Spleen (tissue), 11 donors: ENCODE measurements at regions not wholly inside any gene's neighbourhood (a gene's known extent, or its start where the extent isn't known, plus 50 kb on each side); places are given as distances from the start of the nearest gene placed in this dataset.

ENCODE experiments used
- DNase-seq: peaks from one replicate; pipeline ENCODE4 v3.0.0-alpha.2; 2020
- H3K27ac ChIP-seq, 8 donors: fragments of 200-600 bp; sonication (generic) in 7 of 8; 1 replicate in 4 of 8; 2 replicates in 4 of 8; pipeline versions ENCODE4 v1.5.0 to v1.8.0; 2016 to 2021; ENCODE audit warnings: inconsistent platforms in 4 of 8, mild to moderate bottlenecking in 4 of 8, moderate library complexity in 1 of 8
- H3K27me3 ChIP-seq, 7 donors: fragments of 200-600 bp; sonication (generic) in 6 of 7; replicated peaks in 1 of 7; 1 replicate in 4 of 7; 2 replicates in 3 of 7; pipeline versions ENCODE4 v1.5.0 to v1.8.0; 2016 to 2021; ENCODE audit warnings: inconsistent platforms in 3 of 7, mild to moderate bottlenecking in 1 of 7
- H3K36me3 ChIP-seq, 6 donors: fragments of 200-600 bp; sonication (generic) in 5 of 6; 1 replicate in 4 of 6; 2 replicates in 2 of 6; pipeline versions ENCODE4 v1.5.0 to v1.8.0; 2016 to 2021; ENCODE audit warnings: inconsistent platforms in 2 of 6
- H3K4me1 ChIP-seq, 6 donors: fragments of 200-600 bp; sonication (generic) in 5 of 6; 1 replicate in 3 of 6; 2 replicates in 3 of 6; pipeline versions ENCODE4 v1.5.0 to v1.8.0; 2016 to 2021; ENCODE audit warnings: inconsistent platforms in 3 of 6
- H3K4me3 ChIP-seq, 8 donors: fragments of 200-600 bp; sonication (generic) in 7 of 8; 1 replicate in 4 of 8; 2 replicates in 4 of 8; pipeline versions ENCODE4 v1.5.0 to v1.8.0; 2016 to 2021; ENCODE audit warnings: inconsistent platforms in 4 of 8, mild to moderate bottlenecking in 4 of 8, moderate library complexity in 2 of 8
- H3K9me3 ChIP-seq, 8 donors: fragments of 200-600 bp; sonication (generic) in 7 of 8; 1 replicate in 4 of 8; 2 replicates in 4 of 8; pipeline versions ENCODE4 v1.5.0 to v1.8.0; 2016 to 2021; ENCODE audit warnings: inconsistent platforms in 4 of 8
- CTCF ChIP-seq, 11 experiments: fragments of 200-600 bp in 7 of 11; fragments of 450-650 bp in 4 of 11; sonication (generic) in 4 of 11; IDR thresholded peaks in 8 of 11; conservative IDR thresholded peaks in 3 of 11; 1 replicate in 7 of 11; 2 replicates in 4 of 11; pipeline versions ENCODE4 v1.4.0 to v1.8.0; 2016 to 2021; ENCODE audit warnings: antibody characterized with exemption in 11 of 11, inconsistent platforms in 4 of 11, mild to moderate bottlenecking in 1 of 11
- POLR2A ChIP-seq, 3 donors: fragments of 450-650 bp; IDR thresholded peaks; one replicate each; pipeline ENCODE4 v1.5.1; 2017; ENCODE audit warnings: antibody characterized with exemption in 3 of 3, mild to moderate bottlenecking in 1 of 3
- POLR2AphosphoS5 ChIP-seq, 3 donors: sonication (generic); formaldehyde crosslinking; IDR thresholded peaks; one replicate each; pipeline ENCODE4 v1.5.1; 2017; ENCODE audit warnings: antibody characterized with exemption in 3 of 3
- WGBS, 5 donors: extraction: QIAGEN DNeasy Blood & Tissue Kit in 3 of 5; methylation state at CpG; one replicate each; pipeline versions ENCODE4 v1.1.5 to v1.1.7; 2013 to 2018; 5-methylcytosine and 5-hydroxymethylcytosine counted together
- intact Hi-C: fragments of 100-400 bp; cut with DNase I; formaldehyde crosslinking; loops from one replicate; pipeline ENCODE4 v1.15.0; 2023; ENCODE audit warnings: low total_unique reads
- donor health status: healthy with polysubstance abuse.
- donor health status: DM: no; HTN: no; CAD: no; lungs with moderate emphysema.
- donor health status: DM: no; HTN: no; CAD: no.
- donor health status: Bipolar disorder and iron deficiency.
- donor health status: healthy.
- donor health status: DM: no; HTN: no; CAD: no.
- donor health status: DM: yes; HTN: yes; CAD: no.

GRCh38 chr10:28215930-28216329 lies 86.9 kb downstream of the MPP7 start:
- intact Hi-C loops, result no loop called here
- Histone ChIP-seq H3K4me1 (no peaks in the 10 kb centered on the region), H3K27me3 (no peaks in the 10 kb centered on the region), H3K9me3 (no peaks in the 10 kb centered on the region), H3K36me3 (peaks cover 0 to 12% (median 0%) of the 10 kb centered on the region in 6 donors), H3K27ac (no peak overlapping the region), H3K4me3 (no peak overlapping the region)
- DNase-seq, result no peak
- 53 to 67% (median 62%) methylated on average over 3 of the region's 3 CpGs for WGBS, 5 donors
- TF ChIP-seq POLR2A (IDR thresholded peaks at IDR 0.05) (no peak), CTCF (IDR thresholded peaks at IDR 0.05 in 8 of 11, conservative IDR thresholded peaks at IDR 0.05 in 3 of 11) (no peak), POLR2AphosphoS5 (IDR thresholded peaks at IDR 0.05) (no peak)

- intact Hi-C loops, result no loop called here
- no peaks in the 10 kb centered on the region for H3K27me3 ChIP-seq
- no peak overlapping the region for H3K4me3 ChIP-seq
- peaks cover 0 to 12% (median 0%) of the 10 kb centered on the region in 6 donors for H3K36me3 ChIP-seq
- DNase-seq, result no peak
- 83 to 93% (median 87%) methylated on average over 6 of the region's 6 CpGs for WGBS, 5 donors
- no peak for TF ChIP-seq CTCF (IDR thresholded peaks at IDR 0.05 in 8 of 11, conservative IDR thresholded peaks at IDR 0.05 in 3 of 11)
- no peak for TF ChIP-seq POLR2AphosphoS5 (IDR thresholded peaks at IDR 0.05)
- no peak for TF ChIP-seq POLR2A (IDR thresholded peaks at IDR 0.05)
- H3K27ac ChIP-seq, result no peak overlapping the region
- no peaks in the 10 kb centered on the region for H3K4me1 ChIP-seq
- H3K9me3 ChIP-seq, result peaks cover 0 to under 1% (median 0%) of the 10 kb centered on the region in 8 donors
Observed at GRCh38 chr10:28214219-28214618, 88.6 kb downstream of the MPP7 start.

- no peak overlapping the region for H3K4me3 ChIP-seq
- intact Hi-C loops, result no loop called here
- WGBS, 5 donors, result 84 to 96% (median 90%) methylated on average over 5 of the region's 5 CpGs
Observed at GRCh38 chr10:28211759-28212158, 91.1 kb downstream of the MPP7 start.

GRCh38 chr10:28207799-28208198 lies 95.1 kb downstream of the MPP7 start:
- DNase-seq, result no peak
- Histone ChIP-seq H3K9me3 (peaks cover 0 to 27% (median 8%) of the 10 kb centered on the region in 8 donors), H3K36me3 (peaks cover 0 to 5% (median 0%) of the 10 kb centered on the region in 6 donors), H3K4me3 (no peak overlapping the region), H3K27me3 (no peaks in the 10 kb centered on the region), H3K27ac (no peak overlapping the region), H3K4me1 (no peaks in the 10 kb centered on the region)
- no peak for TF ChIP-seq CTCF (IDR thresholded peaks at IDR 0.05 in 8 of 11, conservative IDR thresholded peaks at IDR 0.05 in 3 of 11)
- TF ChIP-seq POLR2A (IDR thresholded peaks at IDR 0.05), result no peak
- TF ChIP-seq POLR2AphosphoS5 (IDR thresholded peaks at IDR 0.05), result no peak
- 84 to 99% (median 90%) methylated on average over 2 of the region's 2 CpGs for WGBS, 5 donors
- intact Hi-C loops, result no loop called here

More at GRCh38 chr10:28211759-28212158, 91.1 kb downstream of the MPP7 start:
- Histone ChIP-seq H3K27ac (no peak overlapping the region), H3K4me1 (no peaks in the 10 kb centered on the region), H3K9me3 (peaks cover 0 to 25% (median 8%) of the 10 kb centered on the region in 8 donors), H3K36me3 (peaks cover 0 to 12% (median 0%) of the 10 kb centered on the region in 6 donors), H3K27me3 (no peaks in the 10 kb centered on the region)
- TF ChIP-seq CTCF (IDR thresholded peaks at IDR 0.05 in 8 of 11, conservative IDR thresholded peaks at IDR 0.05 in 3 of 11) (no peak), POLR2A (IDR thresholded peaks at IDR 0.05) (no peak), POLR2AphosphoS5 (IDR thresholded peaks at IDR 0.05) (no peak)
- DNase-seq, result no peak
